Suppressor macrophage (primary cell): ENCODE measurements at regions not wholly inside any gene's neighbourhood (a gene's known extent, or its start where the extent isn't known, plus 50 kb on each side); places are given as distances from the start of the nearest gene placed in this dataset.
"Not testable (repeated sequence)": the region's sequence is repeated elsewhere in the genome, so short reads cannot be mapped to it uniquely, and the experiment has no call there.

Experiments
- DNase-seq, 4 experiments: peaks; one replicate each; pipeline ENCODE4 v3.0.0-alpha.2; 2020 to 2022

GRCh38 chr5:51172903-51173626 is 210.2 kb upstream of the ISL1 start:
- no peak for DNase-seq

DNA sequence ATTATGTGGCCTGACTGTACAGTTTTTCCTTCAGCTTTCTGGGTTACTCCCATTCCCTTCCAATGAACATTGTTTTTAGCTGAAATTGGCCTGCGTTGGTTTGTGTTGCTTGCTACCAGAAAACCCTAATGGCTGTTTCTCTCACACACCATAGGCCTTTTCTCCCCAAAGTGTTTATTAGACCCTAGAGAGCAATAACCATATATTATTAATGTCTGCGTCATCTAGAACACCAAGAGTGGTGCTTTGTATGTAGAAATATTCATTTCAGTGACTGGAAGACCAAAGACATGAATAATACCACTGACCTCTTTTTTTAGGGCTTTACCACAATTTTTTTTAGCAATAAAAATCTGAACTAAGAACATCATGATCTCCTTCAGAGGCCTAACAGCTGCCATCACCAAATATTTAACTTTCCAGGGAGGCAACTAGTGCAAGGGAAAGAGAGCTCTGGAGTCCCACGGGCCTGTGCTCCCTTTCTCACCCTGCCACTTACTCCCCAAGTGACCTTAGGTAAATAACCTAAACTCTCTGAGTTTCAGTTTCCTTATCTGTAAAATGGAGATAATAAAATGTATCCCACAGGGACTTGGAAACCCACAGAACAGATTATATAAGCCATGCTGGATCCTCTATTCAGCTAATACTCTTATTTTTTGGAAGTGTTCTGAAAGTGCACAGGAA is 201.9 kb upstream of the ISL1 start:
- no peak for DNase-seq

GRCh38 chr5:51185850-51186329 is 197.4 kb upstream of the ISL1 start:
- no peak for DNase-seq

- no peak for DNase-seq
Measured at GRCh38 chr5:51188001-51188591, 195.2 kb upstream of the ISL1 start.

- no peak for DNase-seq
Measured at GRCh38 chr5:51194671-51195070, 188.6 kb upstream of the ISL1 start.

DNA sequence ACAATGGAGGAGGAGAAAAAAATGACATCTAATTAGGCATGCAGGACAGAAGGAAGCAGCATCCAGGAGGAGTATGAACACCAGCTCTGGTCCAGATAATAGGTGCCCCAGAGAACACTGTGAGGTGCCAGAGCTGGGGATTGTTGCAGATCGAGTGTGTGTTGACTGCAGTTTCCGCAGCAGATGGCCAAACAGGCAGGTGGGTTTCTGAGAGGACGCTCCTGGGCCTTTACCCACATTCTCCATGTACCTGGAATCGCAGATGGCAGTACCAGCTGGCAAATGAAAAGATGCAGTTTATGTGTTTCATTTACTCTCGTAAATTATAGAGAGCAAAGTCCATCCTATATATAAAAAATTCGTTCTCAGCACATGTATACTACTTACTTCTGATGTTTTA is 182.2 kb upstream of the ISL1 start:
- no peak for DNase-seq

DNA sequence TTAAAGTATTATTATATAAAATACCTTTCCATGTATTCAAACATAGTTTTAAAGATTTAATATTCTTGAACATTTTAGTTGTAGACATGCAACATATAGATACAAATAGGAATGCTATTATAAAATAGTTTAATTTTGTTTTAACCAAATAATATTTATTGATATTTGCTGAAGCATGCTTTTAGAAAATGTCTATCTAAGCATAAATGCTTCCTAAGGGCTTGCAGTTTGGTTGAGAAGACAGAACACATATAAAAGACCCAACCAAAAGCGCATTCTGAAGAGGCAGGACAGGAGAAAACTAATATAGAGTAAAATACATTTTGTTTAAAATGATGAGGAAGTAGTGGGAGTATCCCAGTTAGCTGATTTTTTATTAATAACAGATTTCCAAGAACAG is 181.5 kb upstream of the ISL1 start:
- no peak for DNase-seq

DNA sequence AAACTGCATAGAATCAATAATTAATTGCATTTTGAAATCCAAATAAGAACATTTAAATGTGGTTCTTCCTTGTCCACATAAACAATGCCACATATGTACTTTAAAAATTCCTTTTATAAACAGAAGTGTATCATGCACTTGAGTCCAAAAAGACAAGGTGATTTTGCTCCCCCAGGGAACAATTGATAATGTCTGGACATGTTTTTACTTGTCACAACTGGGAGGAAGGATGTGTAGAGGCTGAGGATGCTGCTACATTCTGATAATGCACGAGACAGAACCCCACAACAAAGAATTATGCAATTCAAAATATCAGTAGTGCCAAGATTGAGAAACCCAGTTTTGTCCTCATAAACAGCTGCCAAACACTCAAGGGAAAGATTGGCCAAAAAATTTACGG is 181.1 kb upstream of the ISL1 start:
- DNase-seq = no peak

DNA sequence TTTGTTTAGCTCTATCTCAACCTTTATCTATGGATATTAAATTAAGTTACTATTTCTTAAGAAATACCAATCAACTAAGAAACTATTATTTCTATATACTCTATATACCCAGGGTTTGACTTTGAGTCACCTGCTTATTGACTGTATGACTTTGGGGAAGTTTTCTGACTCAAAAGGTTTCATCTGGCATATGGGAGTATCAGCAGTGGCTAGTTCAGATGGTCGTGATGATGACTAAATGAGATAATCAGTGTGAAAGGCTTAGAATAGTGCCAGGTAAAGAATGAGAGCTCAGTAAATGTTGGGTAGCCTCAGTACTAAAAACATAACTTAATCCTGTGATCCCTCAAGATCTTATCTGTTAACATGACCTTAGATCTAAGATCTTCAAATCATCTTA is 179.7 kb upstream of the ISL1 start:
- no peak for DNase-seq

GRCh38 chr5:51208296-51208695 is 175.0 kb upstream of the ISL1 start:
- DNase-seq = no peak

DNA sequence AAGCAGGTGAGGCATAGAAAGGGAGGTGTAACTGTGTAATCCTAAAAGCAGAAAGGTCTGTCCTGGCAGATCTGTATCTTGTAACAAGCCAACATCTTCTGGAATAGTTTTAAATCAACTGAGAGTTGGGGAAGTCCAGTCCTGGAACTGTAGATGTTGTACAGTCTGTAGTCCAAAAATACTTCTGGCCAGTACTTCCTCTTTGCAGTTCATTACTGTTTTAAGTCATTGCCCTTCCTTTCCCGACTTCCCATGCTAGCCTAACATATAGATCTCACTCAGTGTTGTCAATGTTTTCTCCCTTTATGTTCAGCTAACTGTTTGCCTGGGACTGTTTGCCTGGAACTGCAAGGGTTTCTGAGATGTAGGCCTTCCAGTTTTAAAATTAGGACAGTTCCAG is 168.5 kb upstream of the ISL1 start:
- peak in 1 of 4 experiments; percentile 1 for DNase-seq

GRCh38 chr5:51225789-51226742 is 157.2 kb upstream of the ISL1 start:
- DNase-seq = no peak

GRCh38 chr5:51227963-51228470 is 155.2 kb upstream of the ISL1 start:
- DNase-seq = no peak

- DNase-seq = no peak
Measured at GRCh38 chr5:51230336-51230735, 152.9 kb upstream of the ISL1 start.

DNA sequence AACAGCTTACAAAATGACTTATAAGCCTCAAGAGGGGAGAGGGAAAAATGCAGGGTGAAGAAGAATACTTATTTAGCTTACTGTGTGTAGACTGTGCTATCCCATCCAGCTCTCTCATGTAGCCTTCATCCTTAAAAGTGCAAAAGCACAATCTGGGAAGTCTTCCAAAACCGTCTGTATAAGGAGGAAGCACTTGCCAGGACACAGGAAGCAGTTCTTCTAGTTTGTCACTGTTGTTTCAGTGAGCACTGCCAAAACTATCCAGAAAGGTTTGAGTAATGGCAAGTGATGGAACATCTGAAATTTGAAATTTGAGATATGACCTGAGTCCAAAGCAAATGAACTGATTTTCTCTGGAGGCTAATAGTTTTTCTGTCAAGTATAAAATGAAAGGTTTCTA is 140.8 kb upstream of the ISL1 start:
- no peak for DNase-seq

DNA sequence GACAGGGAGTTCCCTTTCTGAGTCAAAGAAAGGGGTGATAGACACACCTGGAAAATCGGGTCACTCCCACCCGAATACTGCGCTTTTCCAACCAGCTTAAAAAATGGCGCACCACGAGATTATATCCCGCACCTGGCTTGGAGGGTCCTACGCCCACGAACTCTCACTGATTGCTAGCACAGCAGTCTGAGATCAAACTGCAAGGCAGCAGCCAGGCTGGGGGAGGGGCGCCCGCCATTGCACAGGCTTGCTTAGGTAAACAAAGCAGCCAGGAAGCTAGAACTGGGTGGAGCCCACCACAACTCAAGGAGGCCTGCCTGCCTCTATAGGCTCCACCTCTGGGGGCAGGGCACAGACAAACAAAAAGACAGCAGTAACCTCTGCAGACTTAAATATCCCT is 132.3 kb upstream of the ISL1 start:
- DNase-seq = not testable (repeated sequence)

GRCh38 chr5:51271261-51271660 is 112.0 kb upstream of the ISL1 start:
- DNase-seq = no peak

GRCh38 chr5:51273021-51273420 is 110.2 kb upstream of the ISL1 start:
- DNase-seq = no peak

DNA sequence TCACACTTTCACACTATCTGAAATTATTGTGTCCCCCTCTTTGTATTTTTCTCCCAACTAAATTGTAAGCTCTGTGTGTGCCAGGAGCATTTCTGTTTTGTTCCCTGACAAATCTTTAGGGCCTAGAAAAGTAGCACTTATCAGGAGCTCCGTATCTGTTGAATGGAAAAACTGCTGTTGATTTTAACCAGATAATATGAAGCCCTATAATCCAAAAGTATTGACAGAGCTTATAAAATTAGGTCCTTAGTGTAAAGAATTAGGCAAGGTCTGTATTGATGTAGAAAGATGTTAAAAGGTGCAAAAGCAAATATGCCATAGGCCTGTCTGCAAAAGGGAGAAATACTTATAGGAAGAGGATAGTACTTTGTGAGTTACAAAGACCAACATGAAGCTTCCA is 109.4 kb upstream of the ISL1 start:
- DNase-seq = no peak

GRCh38 chr5:51275428-51275827 is 107.8 kb upstream of the ISL1 start:
- no peak for DNase-seq

GRCh38 chr5:51276250-51276649 is 107.0 kb upstream of the ISL1 start:
- DNase-seq = no peak

- no peak for DNase-seq
Measured at GRCh38 chr5:51278539-51278938, 104.7 kb upstream of the ISL1 start.
